ENCODE measurements at regions not wholly inside any gene's neighbourhood (a gene's known extent, or its start where the extent isn't known, plus 50 kb on each side); places are given as distances from the start of the nearest gene placed in this dataset.

DNA sequence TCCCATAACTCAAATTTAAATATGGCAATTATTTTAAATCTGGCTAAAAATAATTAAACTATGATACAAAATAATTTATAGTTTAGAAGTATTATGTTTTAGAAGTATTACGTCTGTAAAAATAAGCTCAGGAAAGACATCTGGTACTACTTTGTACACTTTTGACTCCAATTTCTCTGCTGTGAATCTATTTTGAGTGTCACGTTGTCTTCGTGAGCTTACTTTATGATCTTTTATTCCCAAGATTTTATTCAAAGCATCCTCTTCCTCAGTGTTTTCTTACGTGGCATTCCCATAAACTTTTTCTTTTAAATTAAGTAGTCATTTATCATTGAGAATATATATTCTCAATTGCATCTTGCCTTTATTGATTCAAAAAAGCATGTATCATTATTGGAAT lies 223.3 kb upstream of the KCNJ16 start:
- no peak for DNase-seq

DNA sequence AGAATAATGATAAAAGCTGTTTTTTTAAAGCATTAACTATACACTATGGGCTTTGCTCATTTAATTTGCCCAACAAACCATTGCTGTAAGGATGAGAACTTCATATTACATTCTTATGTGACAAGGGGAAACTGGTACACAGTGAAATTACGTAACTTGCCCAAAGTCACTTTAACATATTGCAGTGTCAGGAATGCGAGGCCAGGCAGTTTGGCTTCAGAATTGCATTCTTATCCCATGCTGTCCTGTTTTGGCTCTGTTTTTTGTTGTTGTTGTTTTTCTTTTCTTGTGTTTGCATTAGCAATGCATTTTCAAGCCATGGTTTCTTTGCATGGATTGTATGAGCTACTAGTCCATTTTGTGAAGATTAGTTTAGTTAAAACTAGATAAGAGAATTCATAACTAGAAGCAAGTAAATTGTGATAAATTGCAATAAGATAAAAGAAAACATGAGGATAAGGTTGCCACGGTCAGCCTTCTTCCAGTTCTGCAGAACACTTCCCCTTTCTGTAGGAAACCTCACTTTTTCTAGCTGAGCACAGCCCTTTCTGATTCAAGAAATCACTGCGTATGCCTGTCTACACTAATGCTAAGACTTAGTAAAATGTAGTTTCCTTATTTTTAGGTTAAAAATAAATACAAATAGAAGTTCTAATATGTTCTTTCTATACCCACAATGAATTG lies 221.3 kb upstream of the KCNJ16 start:
- peak; percentile 47 for DNase-seq

DNA sequence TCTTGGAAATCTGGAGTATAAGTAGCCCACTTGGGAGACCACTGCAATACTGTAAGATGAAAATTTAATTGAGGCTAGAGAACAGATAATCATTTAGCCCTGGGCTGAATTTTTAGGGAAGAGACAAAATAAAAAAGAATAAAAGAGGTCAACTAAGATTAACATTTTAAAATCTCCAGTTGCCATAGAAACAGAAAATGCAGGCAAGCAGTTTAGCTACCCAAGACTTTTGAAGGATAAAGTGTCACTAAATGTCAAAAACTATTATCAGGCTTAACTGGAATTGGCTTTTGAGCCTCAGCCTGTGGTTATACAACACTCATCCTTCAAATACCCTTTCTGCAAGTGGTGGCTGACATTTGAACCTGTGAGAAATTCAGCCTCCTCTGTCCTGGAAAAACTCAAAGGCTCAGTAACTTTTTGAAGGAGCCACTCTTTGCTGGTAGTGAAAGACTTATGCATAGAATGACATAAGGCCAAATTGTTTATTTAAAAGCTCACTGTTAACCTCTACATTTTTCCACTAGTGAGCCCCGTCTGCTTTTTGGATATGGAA lies 220.7 kb upstream of the KCNJ16 start:
- no peak for DNase-seq

DNA sequence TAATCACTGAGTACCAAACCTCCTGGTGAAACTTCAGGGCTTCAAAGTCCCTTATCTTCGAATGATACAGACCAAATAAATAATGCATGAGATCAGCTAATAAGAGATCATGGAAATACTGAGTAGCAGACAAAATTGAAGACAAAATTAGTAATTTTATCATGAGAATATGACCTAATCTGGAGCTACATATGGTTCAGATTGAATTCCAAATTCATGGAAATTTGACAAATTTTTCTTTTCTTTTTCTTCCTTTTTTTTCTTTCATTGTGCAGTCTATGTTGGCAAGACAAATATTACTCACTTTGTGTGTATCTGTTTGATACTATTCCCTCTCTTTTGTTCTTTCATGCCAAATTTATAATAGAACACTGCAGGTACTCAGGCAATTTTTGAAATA lies 218.1 kb upstream of the KCNJ16 start:
- peak; percentile 39 for DNase-seq

DNA sequence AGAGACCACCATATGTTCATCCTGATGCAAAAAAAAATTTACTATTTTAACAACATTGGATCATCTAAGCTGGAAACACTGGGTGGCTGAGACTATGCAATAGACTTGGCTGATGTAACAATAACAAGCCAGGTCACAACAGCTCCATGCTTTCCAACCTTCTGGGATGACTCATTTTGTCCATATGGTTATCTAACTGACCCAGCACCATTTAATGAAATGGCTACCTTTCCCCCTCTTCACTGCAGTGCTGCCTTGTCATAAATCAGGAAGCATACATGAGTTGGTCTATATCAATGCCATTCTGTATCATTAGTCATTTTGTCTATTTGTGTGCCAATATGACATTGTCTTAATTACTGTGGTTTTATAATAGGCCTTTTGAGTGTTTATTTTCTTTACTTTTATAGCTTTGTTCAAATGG lies 217.6 kb upstream of the KCNJ16 start:
- peak; percentile 30 for DNase-seq

DNA sequence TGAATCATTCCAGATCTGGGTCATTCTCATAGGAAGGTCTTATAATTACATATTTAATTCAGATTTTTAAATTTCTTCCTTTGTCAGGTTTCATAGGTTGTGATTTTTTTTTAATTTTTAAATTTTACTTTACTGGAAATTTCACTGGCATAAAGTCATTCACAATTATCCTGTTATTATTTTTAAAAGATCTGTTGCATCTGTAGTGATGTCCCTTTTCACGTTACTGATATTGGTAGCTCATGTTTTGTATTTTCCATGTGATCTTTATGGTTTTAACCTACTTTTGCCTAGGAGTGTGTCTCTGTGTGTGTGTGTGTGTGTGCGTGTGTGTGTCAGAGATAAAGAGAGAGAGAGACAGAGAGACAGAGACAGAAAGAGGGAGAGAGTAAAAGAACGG lies 216.6 kb upstream of the KCNJ16 start:
- no peak for DNase-seq

DNA sequence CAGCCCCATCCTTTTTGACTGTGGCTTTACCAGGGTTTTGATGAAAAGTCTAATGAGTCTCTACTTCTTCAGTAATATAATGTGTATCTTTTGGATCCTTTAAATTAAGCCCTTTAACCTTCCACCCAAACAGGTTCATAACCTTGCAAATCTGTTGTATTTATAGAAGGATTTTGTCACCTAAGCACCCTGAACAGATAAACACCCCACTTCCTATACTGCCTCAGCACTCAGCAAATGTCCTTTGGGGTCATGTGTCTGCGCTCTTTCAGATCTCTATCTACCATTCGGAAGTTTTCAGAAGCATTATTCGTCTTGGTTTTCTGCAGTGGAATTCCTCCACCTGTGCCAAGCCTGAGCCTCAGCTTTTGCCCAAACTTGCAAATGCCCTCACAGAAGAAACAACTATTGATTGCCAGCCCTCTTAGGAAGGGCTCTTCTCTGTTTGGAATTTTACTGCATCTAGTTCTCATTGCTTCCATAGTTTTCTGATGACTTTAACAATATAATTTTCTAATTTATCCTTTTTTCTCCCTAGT lies 214.8 kb upstream of the KCNJ16 start:
- no peak for DNase-seq

DNA sequence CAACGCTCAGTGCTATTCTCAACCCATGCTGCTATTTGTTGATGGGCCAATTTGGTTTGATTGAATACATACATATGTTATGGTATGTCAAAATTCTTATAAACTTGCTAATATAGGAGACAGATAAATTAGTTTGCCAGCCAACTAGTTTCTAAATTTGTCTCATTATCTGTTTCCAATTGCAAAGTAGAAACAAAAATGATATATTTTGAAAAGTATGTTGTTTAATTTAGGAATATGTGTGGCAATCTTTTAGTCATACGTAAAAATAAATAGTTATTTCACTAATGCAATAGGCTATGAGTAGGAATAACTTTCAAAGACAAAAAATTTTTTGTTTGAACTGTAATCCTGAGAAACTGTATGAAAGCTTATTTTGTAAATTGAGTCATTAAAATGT lies 210.6 kb upstream of the KCNJ16 start:
- peak; percentile 82 for DNase-seq

DNA sequence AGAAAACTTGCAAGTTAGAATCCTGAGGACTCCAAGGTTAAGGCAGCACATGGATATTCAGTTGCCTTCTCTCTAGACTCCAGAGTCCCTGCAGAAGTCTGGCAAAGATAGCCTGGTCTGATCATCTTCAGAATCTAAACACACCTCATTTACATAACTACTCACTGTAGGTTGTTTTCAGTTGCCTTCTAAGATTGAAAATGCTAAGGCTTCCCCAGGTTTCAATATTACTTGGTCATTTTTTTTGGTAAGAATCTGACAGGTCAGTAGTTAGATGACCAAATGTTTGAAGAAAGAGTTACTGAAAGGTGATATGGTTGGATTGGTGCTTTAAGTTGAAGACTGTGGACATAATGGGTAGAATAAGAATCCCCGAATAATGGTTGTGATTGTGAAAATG lies 205.4 kb upstream of the KCNJ16 start:
- no peak for DNase-seq

DNA sequence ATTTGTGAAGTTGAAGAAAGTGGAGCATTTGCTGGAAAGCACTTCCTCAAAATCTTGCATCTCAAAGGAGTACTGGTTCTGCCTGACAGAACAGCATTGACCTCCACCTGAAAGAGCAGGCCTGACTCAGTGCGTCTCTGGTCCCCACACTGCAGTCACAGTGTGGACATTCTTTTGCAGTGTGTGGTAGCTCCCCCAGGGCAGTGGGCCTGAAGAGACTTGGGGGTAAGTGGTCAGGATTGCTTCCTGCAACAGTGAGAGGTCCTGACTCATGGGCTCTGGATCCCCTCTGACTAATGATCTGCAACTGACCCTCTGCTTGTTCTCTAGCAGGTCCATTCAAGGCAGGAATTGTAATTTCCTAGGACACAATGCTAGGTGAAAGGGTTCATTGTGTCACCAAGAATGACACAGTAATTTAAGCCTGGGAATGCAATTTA lies 204.9 kb upstream of the KCNJ16 start:
- DNase-seq = no peak

DNA sequence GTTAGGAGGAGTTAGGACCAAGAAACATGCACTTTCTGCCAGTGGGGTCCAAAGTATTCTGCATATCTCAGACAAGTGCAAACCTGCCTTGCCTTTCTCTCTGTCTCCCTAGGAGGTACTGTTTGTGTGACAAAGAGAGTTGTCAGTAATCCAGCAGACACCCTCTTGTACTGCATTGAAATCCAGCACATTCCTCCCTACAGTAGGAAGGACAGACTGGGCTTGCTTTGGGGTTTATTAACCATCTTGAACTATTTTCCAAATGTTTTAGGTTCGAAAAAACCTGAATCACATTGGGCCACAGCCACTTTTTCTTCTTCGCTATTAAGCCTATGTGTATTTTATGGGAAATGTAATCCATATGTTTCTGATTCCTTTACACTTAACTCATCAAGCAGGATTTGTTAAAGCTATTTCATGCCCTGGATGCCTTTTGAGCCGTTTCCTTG lies 204.2 kb upstream of the KCNJ16 start:
- DNase-seq = peak; percentile 67

DNA sequence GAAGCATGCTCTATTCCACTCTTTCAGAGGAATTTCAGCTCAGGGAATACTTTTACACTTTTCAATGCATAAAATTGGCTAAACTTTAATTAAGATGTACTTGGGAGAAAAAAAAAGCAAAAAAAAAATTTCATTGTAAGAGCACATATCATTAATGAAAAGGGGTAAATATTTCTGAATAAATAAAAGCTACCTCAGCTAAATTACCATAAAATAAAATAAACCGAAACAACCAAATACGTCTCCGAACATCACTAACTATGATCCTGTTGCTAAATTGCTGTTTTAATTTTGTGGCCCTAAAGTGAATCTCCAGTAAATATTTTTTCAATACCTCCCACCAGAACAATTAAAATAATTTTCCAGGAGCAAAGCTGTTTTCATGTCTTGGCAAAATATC lies 203.7 kb upstream of the KCNJ16 start:
- no peak for DNase-seq

DNA sequence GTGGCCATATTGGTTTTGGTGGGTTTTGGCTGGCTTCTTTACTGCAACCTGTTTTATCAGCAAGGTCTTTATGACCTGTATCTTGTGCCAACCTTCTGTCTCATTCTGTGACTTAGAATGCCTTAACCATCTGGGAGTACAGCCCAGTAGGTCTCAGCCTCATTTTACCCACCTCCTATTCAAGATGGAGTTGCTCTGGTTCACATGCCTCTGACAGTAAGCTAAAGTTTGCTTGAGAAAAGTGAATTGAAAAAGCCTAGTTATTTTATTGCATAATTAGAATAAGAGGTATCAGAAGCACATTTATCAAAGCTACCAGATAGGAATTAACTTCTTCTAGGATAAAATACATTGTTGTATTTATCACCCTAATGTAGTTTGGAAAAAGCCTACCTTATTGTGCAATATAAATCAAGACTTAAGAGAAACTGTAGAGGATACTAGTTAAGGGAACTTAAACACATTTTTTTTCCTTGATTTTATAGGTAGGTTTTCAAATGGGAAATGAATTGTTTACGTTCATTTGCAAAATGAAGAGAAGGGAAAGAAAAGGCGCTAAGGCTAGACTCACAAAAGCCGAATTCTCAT lies 202.3 kb upstream of the KCNJ16 start:
- DNase-seq = no peak

DNA sequence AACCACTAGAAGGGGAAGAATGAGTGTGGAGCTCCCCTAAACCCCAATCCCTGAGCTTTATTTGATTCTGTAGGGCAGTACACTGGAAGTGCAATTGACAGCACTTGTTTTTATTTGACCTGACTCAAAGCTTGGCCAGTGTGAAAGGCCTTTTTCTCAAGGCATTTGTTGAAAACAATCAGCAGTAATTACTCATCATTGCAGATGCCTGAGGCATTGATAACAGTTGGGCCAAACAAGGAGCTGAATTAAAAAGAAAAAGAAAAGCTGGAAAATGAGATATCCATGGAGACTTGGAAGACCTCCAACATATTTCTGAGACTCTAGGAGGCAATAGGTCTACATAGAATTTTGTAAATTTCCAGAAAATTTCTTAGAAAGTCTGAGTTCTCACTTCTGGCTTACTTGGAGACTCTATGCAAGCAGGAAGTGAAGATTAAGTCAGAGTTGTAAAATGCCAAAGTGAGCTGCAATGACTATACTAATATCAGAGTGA lies 200.8 kb upstream of the KCNJ16 start:
- DNase-seq = no peak

DNA sequence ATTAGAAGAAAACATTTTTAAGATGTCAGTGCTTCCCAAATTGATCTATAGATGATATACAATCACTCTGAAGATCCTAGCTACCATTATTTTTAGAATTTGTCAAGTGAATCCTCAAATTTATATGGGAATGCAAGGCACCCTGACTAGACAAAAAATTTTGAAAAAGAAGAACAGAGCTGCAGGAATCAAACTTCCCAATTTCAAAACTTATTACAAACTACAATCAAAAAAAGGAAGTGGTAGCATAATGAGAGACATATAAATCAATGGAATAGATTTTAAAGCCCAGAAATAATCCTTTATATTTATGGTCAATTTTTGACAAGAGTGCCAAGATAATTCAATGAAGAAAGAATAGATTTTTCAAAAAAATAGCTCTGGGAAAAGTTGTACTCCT lies 198.3 kb upstream of the KCNJ16 start:
- no peak for DNase-seq

DNA sequence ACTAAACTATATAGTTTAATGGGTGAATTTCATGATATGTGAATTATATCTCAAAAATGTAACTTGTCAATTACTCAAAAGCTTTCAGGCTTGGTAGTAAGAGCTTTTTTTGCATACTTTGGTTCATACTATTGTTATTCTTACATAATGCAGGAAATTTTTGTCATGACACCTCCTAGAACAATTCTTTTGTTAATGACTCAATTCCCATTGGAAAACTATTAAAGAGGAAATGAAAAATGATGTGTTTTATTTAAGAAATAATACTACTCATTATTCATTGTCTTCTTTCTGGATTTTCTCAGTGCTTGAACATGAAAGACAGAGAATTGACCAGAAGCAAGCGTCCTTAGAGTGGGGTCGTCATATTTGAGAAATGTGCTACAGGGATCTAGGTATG lies 196.4 kb upstream of the KCNJ16 start:
- no peak for DNase-seq

DNA sequence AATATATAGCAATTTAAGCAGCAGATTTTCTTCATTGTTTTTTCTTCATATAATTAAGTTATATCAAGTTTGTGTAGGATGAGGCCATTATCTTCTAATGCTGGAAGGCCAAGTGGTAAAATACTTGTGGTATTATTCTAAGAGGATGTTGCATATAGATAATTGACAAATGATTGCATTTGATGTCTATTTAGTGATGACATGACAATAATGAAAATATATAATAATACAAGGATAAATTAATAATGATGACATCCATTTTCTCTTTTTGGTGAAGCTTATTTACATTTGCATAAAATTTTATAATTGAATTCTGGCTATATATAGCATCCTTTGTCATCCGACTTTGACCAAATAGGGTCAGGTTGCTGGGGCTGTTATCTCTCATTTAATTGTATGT lies 195.4 kb upstream of the KCNJ16 start:
- no peak for DNase-seq

DNA sequence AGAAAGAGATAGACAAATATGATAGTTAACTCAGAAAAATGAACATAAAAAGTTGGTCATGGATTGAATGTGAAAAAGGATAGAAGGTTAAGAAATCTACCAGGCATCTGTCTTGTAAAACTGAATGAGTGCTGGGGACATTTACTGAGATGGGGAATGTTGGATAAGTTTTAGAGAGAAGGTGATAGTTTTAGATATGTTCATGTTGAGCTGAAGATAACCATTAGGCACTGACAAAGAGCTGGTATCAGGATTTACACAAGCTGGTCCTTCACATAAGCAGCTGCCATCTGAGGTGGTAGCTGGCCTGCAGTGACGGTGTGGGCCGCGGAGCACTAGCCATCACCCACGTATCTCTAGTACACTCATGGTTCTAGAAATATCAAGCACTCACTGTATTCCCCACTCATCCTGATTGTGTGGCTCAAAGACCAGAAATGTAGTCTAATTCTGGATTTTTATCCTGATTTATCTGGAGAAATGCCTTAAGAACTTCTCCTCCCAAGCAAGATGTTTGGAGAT lies 194.4 kb upstream of the KCNJ16 start:
- DNase-seq = no peak

DNA sequence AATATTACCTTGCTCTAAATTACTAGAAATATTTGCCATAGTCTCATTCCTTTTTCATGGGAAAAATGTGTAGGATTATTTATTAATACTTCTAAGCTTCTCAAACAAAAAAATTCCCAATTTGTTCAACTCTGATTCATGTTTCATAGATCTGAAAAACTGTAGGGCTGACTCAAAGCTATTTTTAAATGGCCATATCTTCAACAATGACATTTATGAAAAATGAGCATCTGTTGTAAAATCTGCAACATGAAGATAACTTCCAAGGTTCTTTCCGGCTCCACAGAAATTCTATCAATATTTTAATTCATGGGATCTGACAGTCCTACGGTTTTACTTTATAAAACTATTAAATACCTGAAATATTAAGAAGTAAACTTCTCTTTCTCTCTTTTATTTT lies 192.7 kb upstream of the KCNJ16 start:
- no peak for DNase-seq

DNA sequence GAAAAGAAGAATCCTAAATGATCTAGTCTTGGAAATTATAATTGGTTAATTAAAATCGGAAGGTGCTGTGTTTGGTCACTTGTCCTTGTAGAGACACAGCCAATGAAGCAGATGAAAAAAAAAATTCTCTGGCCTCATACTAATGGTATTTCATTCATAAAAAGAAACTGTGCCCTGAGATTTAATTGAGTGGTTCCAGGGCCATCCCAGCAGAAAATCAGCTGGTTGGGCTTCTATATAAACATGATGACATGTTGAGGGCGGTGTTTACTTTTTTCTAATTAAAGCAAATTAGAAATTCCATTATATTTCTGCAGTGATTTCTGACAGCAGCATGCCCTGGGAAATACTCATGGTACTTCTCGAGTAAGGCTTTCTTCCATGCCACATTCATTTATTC lies 191.9 kb upstream of the KCNJ16 start:
- DNase-seq = no peak

DNA sequence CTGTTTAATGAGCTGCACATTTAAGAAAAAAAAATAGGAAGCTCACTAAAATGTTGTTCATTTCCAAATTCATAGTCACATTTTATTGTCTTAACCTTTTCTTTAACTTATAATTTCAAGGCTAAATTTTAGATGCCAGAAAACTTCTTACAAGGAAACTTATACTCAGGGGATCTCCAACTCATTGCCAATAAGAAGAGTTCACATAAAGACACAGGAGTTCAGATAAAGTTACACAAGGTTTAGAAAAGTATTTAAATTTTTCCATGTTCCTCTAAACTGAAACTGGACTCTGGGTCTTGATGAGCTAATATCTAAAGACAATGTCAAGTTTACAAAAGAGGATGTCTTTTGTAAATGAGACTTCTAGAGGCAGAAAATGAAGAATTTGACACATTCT lies 190.7 kb upstream of the KCNJ16 start:
- no peak for DNase-seq

DNA sequence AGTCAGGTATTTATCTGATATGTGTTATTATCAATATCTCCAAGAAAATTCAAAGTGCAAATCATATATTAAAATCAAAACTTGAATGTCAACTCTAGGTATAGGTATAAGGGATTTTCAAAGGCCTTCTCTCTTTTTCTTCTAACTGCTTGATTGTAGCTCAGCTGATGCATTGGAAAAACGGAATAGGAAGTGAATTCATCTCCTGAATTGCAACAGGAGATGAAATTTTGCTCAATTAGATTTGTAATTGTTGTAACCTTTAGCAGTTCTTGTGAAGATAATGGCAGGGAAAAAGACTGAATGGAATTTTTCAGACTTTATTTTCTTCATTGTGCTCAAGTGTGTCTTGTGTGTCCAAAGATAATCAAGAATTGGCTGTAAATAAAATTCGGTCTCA lies 190.2 kb upstream of the KCNJ16 start:
- no peak for DNase-seq

DNA sequence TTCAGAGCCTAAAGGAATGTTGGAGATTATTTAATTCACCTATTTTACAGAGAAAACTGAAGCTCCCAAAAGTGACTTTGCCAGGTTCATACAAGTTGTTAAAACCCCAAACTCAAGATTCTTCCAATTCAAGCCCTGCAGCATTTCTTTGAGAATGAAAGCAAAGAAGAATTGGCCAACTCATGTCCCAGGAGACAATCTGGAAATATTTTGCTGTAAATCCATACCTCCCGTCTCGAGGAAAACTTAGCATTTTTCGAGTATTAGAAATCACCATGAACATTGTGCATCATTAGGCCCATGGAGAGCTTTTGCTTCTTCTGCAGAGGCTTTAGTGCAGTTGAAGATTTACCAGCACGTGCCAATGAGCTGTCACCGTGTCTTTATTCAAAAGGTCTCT lies 176.4 kb upstream of the KCNJ16 start:
- peak; percentile 29 for DNase-seq
